ENCODE measurements at regions not wholly inside any gene's neighbourhood (a gene's known extent, or its start where the extent isn't known, plus 50 kb on each side); places are given as distances from the start of the nearest gene placed in this dataset.

DNA sequence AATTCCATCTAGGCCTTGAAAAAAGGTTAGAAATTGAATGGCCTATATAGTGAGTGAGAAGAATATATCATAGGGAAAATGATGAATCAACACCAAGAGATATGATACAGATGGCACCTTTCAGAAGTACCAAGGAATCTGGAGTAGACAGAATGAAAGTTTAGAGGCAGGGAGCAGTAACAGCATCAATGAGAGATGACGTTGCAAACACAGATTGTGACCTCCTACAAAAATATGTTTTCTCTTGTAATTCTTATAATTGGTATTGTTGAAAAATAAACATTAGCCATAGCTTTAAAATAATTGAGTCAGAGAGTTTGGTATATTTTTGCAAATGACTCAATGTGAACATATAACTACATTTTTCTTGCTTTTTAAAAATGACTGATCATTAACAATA, 1223.1 kb upstream of the GJE1 start:
- TF ChIP-seq, protein P1, sequence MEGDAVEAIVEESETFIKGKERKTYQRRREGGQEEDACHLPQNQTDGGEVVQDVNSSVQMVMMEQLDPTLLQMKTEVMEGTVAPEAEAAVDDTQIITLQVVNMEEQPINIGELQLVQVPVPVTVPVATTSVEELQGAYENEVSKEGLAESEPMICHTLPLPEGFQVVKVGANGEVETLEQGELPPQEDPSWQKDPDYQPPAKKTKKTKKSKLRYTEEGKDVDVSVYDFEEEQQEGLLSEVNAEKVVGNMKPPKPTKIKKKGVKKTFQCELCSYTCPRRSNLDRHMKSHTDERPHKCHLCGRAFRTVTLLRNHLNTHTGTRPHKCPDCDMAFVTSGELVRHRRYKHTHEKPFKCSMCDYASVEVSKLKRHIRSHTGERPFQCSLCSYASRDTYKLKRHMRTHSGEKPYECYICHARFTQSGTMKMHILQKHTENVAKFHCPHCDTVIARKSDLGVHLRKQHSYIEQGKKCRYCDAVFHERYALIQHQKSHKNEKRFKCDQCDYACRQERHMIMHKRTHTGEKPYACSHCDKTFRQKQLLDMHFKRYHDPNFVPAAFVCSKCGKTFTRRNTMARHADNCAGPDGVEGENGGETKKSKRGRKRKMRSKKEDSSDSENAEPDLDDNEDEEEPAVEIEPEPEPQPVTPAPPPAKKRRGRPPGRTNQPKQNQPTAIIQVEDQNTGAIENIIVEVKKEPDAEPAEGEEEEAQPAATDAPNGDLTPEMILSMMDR (IDR thresholded peaks at IDR 0.05) = no peak
- TF ChIP-seq POLR2A (IDR thresholded peaks at IDR 0.05) (no peak), EP300 (IDR thresholded peaks at IDR 0.05) (no peak)
